Adrenal gland (tissue), 9 donors: ENCODE measurements at regions not wholly inside any gene's neighbourhood (a gene's known extent, or its start where the extent isn't known, plus 50 kb on each side); places are given as distances from the start of the nearest gene placed in this dataset.

Experiments used
- DNase-seq, 7 donors: peaks; one replicate each; pipeline ENCODE4 v3.0.0-alpha.2; 2019 to 2020
- H3K27ac ChIP-seq, 5 donors: fragments of 200-600 bp; sonication (generic) in 4 of 5; 1 replicate in 3 of 5; 2 replicates in 2 of 5; pipeline versions ENCODE4 v1.5.1 to v1.8.0; 2016 to 2020; ENCODE audit warnings: mild to moderate bottlenecking in 1 of 5
- H3K27me3 ChIP-seq: fragments of 200-600 bp; 2 replicates; pipeline ENCODE4 v1.8.0; 2021
- H3K36me3 ChIP-seq, 2 donors: fragments of 200-600 bp; replicated peaks in 1 of 2; 1 replicate in 1 of 2; 2 replicates in 1 of 2; pipeline versions ENCODE4 v1.5.1 to v1.8.0; 2018 to 2022
- H3K4me1 ChIP-seq, 2 donors: fragments of 200-600 bp; replicated peaks in 1 of 2; 1 replicate in 1 of 2; 2 replicates in 1 of 2; pipeline versions ENCODE4 v1.5.1 to v1.8.0; 2018 to 2021
- H3K4me3 ChIP-seq, 4 donors: fragments of 200-600 bp; sonication (generic) in 3 of 4; one replicate each; pipeline ENCODE4 v1.5.1; 2016 to 2018
- H3K9me3 ChIP-seq, 3 donors: fragments of 200-600 bp; sonication (generic) in 1 of 3; replicated peaks in 1 of 3; 1 replicate in 2 of 3; 2 replicates in 1 of 3; pipeline versions ENCODE4 v1.5.1 to v1.8.0; 2016 to 2021
- CTCF ChIP-seq, 6 experiments: fragments of 450-650 bp in 4 of 6; fragments of 200-600 bp in 2 of 6; sonication (generic) in 1 of 6; IDR thresholded peaks; 1 replicate in 5 of 6; 2 replicates in 1 of 6; pipeline versions ENCODE4 v1.5.1 to v1.8.0; 2016 to 2021; ENCODE audit warnings: antibody characterized with exemption in 6 of 6, mild to moderate bottlenecking in 2 of 6, moderate library complexity in 1 of 6
- POLR2A ChIP-seq, 2 donors: fragments of 450-650 bp; IDR thresholded peaks; one replicate each; pipeline ENCODE4 v1.6.1; 2017; ENCODE audit warnings: antibody characterized with exemption in 2 of 2, mild to moderate bottlenecking in 2 of 2, moderate library complexity in 1 of 2
- WGBS, 4 donors: extraction: QIAGEN DNeasy Blood & Tissue Kit in 2 of 4; methylation state at CpG; one replicate each; pipeline versions ENCODE4 v1.1.5 to v1.1.7; 2013 to 2017; 5-methylcytosine and 5-hydroxymethylcytosine counted together
- intact Hi-C, 2 donors: fragments of 100-400 bp; cut with DNase I; formaldehyde crosslinking; loops; one replicate each; pipeline versions ENCODE4 v1.14.1 to v1.15.0; 2022 to 2023
- donor health status: healthy with polysubstance abuse.
- donor health status: Bipolar disorder and iron deficiency.
- donor health status: DM: yes; HTN: yes; CAD: no.
- donor health status: DM: no; HTN: no; CAD: no.
- donor health status: DM: no; HTN: no; CAD: no.

GRCh38 chr7:68364886-68365625 is 1233.2 kb upstream of the AUTS2 start:
- WGBS, 4 donors, result 63 to 68% (median 64%) methylated on average over 5 of the region's 5 CpGs
- no peaks in the 10 kb centered on the region for H3K36me3 ChIP-seq
- H3K27ac ChIP-seq, result no peak overlapping the region
- no peaks in the 10 kb centered on the region for H3K27me3 ChIP-seq
- no peaks in the 10 kb centered on the region for H3K4me1 ChIP-seq
- TF ChIP-seq CTCF (IDR thresholded peaks at IDR 0.05) (no peak), POLR2A (IDR thresholded peaks at IDR 0.05) (no peak)
- no peaks in the 10 kb centered on the region for H3K9me3 ChIP-seq
- H3K4me3 ChIP-seq, result no peak overlapping the region
- DNase-seq, result no peak
- intact Hi-C loops, result no loop called here

GRCh38 chr7:68371985-68372384 is 1226.3 kb upstream of the AUTS2 start:
- 8 to 18% (median 17%) methylated on average over 7 of the region's 7 CpGs for WGBS, 4 donors

GRCh38 chr7:68376131-68376661 is 1222.1 kb upstream of the AUTS2 start:
- no peaks in the 10 kb centered on the region for H3K36me3 ChIP-seq
- 71 to 80% (median 74%) methylated on average over 2 of the region's 2 CpGs for WGBS, 4 donors
- intact Hi-C loops, result no loop called here
- no peak overlapping the region for H3K4me3 ChIP-seq
- no peak for TF ChIP-seq POLR2A (IDR thresholded peaks at IDR 0.05)
- TF ChIP-seq CTCF (IDR thresholded peaks at IDR 0.05), result no peak
- no peaks in the 10 kb centered on the region for H3K9me3 ChIP-seq
- H3K27ac ChIP-seq, result no peak overlapping the region
- H3K27me3 ChIP-seq, result no peaks in the 10 kb centered on the region
- H3K4me1 ChIP-seq, result no peaks in the 10 kb centered on the region
- no peak for DNase-seq

More at GRCh38 chr7:68371985-68372384, 1226.3 kb upstream of the AUTS2 start:
- H3K36me3 ChIP-seq, result no peaks in the 10 kb centered on the region
- DNase-seq, result no peak
- H3K27me3 ChIP-seq, result no peaks in the 10 kb centered on the region
- TF ChIP-seq CTCF (IDR thresholded peaks at IDR 0.05) (no peak), POLR2A (IDR thresholded peaks at IDR 0.05) (no peak)
- no peaks in the 10 kb centered on the region for H3K9me3 ChIP-seq
- intact Hi-C loops, result no loop called here
- no peak overlapping the region for H3K4me3 ChIP-seq
- no peaks in the 10 kb centered on the region for H3K4me1 ChIP-seq
- H3K27ac ChIP-seq, result no peak overlapping the region

GRCh38 chr7:68381731-68382130 is 1216.5 kb upstream of the AUTS2 start:
- peaks cover 0 to 8% (median 0%) of the 10 kb centered on the region in 3 donors for H3K9me3 ChIP-seq
- no peak overlapping the region for H3K27ac ChIP-seq
- H3K36me3 ChIP-seq, result no peaks in the 10 kb centered on the region
- no peaks in the 10 kb centered on the region for H3K27me3 ChIP-seq
- H3K4me1 ChIP-seq, result no peaks in the 10 kb centered on the region
- no peak overlapping the region for H3K4me3 ChIP-seq
- TF ChIP-seq CTCF (IDR thresholded peaks at IDR 0.05) (no peak), POLR2A (IDR thresholded peaks at IDR 0.05) (no peak)
- WGBS, 4 donors, result 40 to 53% (median 47%) methylated on average over 2 of the region's 2 CpGs
- no peak for DNase-seq
- intact Hi-C loops, result no loop called here
